K562 (cell line): ENCODE measurements at regions not wholly inside any gene's neighbourhood (a gene's known extent, or its start where the extent isn't known, plus 50 kb on each side); places are given as distances from the start of the nearest gene placed in this dataset.

ENCODE experiments used
- ATAC-seq: fragments of 200-7000 bp; cut with Tn5 transposase; 3 replicates; pipeline ENCODE4 v1.9.1; 2020; ENCODE audit warnings: moderate library complexity
- BruUV-seq: library from RNA; stranded (reverse); fragments of 400-500 nt; replicated peaks from 2 replicates; lab custom pipeline; 2021; lab: Mats Ljungman, UMichigan
- CTCF ChIA-PET: fragments of 300-600 bp; formaldehyde crosslinking; extraction: SDS; loops from one replicate; lab custom pipeline; 2021; ENCODE audit warnings: low intra/inter-chr PET ratio; lab: Yijun Ruan, JAX
- POLR2A ChIA-PET: fragments of 300-600, 350-650 bp; sonication (Branson Sonifier 250); formaldehyde crosslinking; extraction: SDS; loops from one replicate; lab custom pipeline; 2021; ENCODE audit warnings: antibody characterized with exemption, inconsistent platforms; lab: Yijun Ruan, JAX
- DNase-seq, 4 experiments: peaks; one replicate each; pipeline versions ENCODE4 v3.0.0 to v3.0.0-alpha.2; 2011 to 2018; ENCODE audit warnings: low spot score in 3 of 4, mixed read lengths in 3 of 4; ENCODE audit errors: extremely low read depth in 1 of 4
- FAIRE-seq: peaks from 2 replicates; lab custom pipeline; 2011; peaks lifted over from hg19 to GRCh38; lab: Jason Lieb, UNC
- H2AFZ ChIP-seq: 2 replicates; pipeline ENCODE4 v1.6.0; 2011; ENCODE audit warnings: low read depth, low read length, control low read depth, inconsistent platforms
- H3K27ac ChIP-seq: fragments of 200-600 bp; 3 replicates; pipeline ENCODE4 v1.8.0; 2011; ENCODE audit warnings: low read depth, mild to moderate bottlenecking, control low read depth, inconsistent platforms, low read length, moderate library complexity, mixed read lengths; ENCODE audit errors: extremely low read depth
- H3K27me3 ChIP-seq, 2 experiments: fragments of 300-600 bp in 1 of 2; 2 replicates in 1 of 2; 3 replicates in 1 of 2; pipeline versions ENCODE4 v1.6.0 to v1.8.0; 2011; ENCODE audit warnings: inconsistent platforms in 2 of 2, low read length in 2 of 2, mild to moderate bottlenecking in 1 of 2, mixed read lengths in 1 of 2, moderate library complexity in 1 of 2; ENCODE audit not compliant: control insufficient read depth in 2 of 2, insufficient read depth in 2 of 2
- H3K36me3 ChIP-seq: fragments of 300-600 bp; 3 replicates; pipeline ENCODE4 v1.8.0; 2011; ENCODE audit warnings: mild to moderate bottlenecking, low read length, inconsistent platforms; ENCODE audit not compliant: control insufficient read depth, insufficient read depth
- H3K4me1 ChIP-seq, 2 experiments: fragments of 200-600 bp in 1 of 2; replicated peaks in 1 of 2; 2 replicates in 1 of 2; 3 replicates in 1 of 2; pipeline versions ENCODE4 v1.5.1 to v1.8.0; 2011; ENCODE audit warnings: inconsistent platforms in 2 of 2, low read length in 2 of 2, mild to moderate bottlenecking in 1 of 2, mixed read lengths in 1 of 2, moderate library complexity in 1 of 2; ENCODE audit not compliant: control insufficient read depth in 2 of 2, insufficient read depth in 2 of 2
- H3K4me2 ChIP-seq: 2 replicates; pipeline ENCODE4 v1.6.1; 2011; ENCODE audit warnings: low read length, control low read depth, inconsistent platforms, mixed read lengths; ENCODE audit not compliant: insufficient read depth
- H3K4me3 ChIP-seq: fragments of 200-600 bp; sonication (generic), shearing (Covaris generic); 2 replicates; pipeline ENCODE4 v1.5.1; 2016; ENCODE audit warnings: control low read depth, inconsistent platforms
- H3K79me2 ChIP-seq: fragments of 200-600 bp; 3 replicates; pipeline ENCODE4 v1.8.0; 2011; ENCODE audit warnings: low read length, inconsistent platforms; ENCODE audit not compliant: control insufficient read depth, insufficient read depth
- H3K9ac ChIP-seq, 2 experiments: 2 replicates each; pipeline versions ENCODE4 v1.6.0 to v1.6.1; 2011; ENCODE audit warnings: low read depth in 2 of 2, low read length in 2 of 2, control low read depth in 1 of 2, inconsistent platforms in 1 of 2, mild to moderate bottlenecking in 1 of 2, mixed read lengths in 1 of 2; ENCODE audit not compliant: insufficient read depth in 1 of 2
- H3K9me1 ChIP-seq: one replicate; pipeline ENCODE4 v1.6.0; 2011; ENCODE audit warnings: inconsistent platforms, mild to moderate bottlenecking, low read length, moderate library complexity; ENCODE audit not compliant: control insufficient read depth, insufficient read depth
- H3K9me3 ChIP-seq: replicated peaks from 2 replicates; pipeline ENCODE4 v1.5.1; 2011; ENCODE audit warnings: low read depth, low read length, inconsistent platforms; ENCODE audit not compliant: control insufficient read depth, insufficient read depth
- H4K20me1 ChIP-seq: replicated peaks from 2 replicates; pipeline ENCODE4 v1.6.1; 2011; ENCODE audit warnings: low read length, inconsistent platforms, mixed read lengths; ENCODE audit not compliant: control insufficient read depth, insufficient read depth
- ARNT ChIP-seq, 2 experiments: fragments of 450-650 bp; IDR thresholded peaks; 2 replicates each; pipeline ENCODE4 v1.6.1; 2016; ENCODE audit warnings: mild to moderate bottlenecking in 1 of 2
- ATF1 ChIP-seq, 2 experiments: fragments of 450-650 bp in 1 of 2; IDR thresholded peaks; 2 replicates each; pipeline ENCODE4 v1.6.1; 2016; ENCODE audit warnings: missing compliant biosample characterization in 1 of 2, missing genetic modification characterization in 1 of 2
- ATF6 ChIP-seq: sonication (generic); formaldehyde crosslinking; IDR thresholded peaks from 2 replicates; pipeline ENCODE4 v1.4.0; 2020; ENCODE audit warnings: mild to moderate bottlenecking, missing genetic modification reagents
- BRF1 ChIP-seq: IDR thresholded peaks from 3 replicates; pipeline ENCODE4 v1.6.1; 2011; ENCODE audit warnings: borderline replicate concordance, mild to moderate bottlenecking; ENCODE audit not compliant: insufficient read length; ENCODE audit errors: extremely low read depth
- ELK1 ChIP-seq: sonication (generic); formaldehyde crosslinking; IDR thresholded peaks from 2 replicates; pipeline ENCODE4 v1.8.1; 2022; ENCODE audit warnings: missing genetic modification reagents
- SNAPC5 ChIP-seq: fragments of 250-450 bp; sonication (Bioruptor Pico); IDR thresholded peaks from 2 replicates; pipeline ENCODE4 v1.8.0; 2021; ENCODE audit warnings: moderate library complexity, mild to moderate bottlenecking, inconsistent platforms
- SP1 ChIP-seq: sonication (generic); formaldehyde crosslinking; IDR thresholded peaks from 2 replicates; pipeline ENCODE4 v1.8.1; 2022; ENCODE audit warnings: mild to moderate bottlenecking, missing genetic modification reagents
- ZKSCAN8 ChIP-seq: fragments of 200-800 bp; sonication (Bioruptor generic); IDR thresholded peaks from 2 replicates; pipeline ENCODE4 v1.6.1; 2016; ENCODE audit warnings: missing genetic modification characterization, missing compliant biosample characterization
- ZNF212 ChIP-seq: fragments of 450-650 bp; formaldehyde crosslinking; IDR thresholded peaks from 2 replicates; pipeline ENCODE4 v1.4.0; 2020; ENCODE audit warnings: mild to moderate bottlenecking
- ZNF408 ChIP-seq: fragments of 250-450 bp; sonication (Bioruptor Pico); IDR thresholded peaks from 2 replicates; pipeline ENCODE4 v1.4.0; 2020; ENCODE audit warnings: low read depth, mild to moderate bottlenecking, moderate library complexity
- ZNF707 ChIP-seq: fragments of 250-450 bp; sonication (Bioruptor Pico); conservative IDR thresholded peaks from 2 replicates; pipeline ENCODE4 v1.8.0; 2022; ENCODE audit warnings: inconsistent platforms, mild to moderate bottlenecking, moderate library complexity
- ZNF778 ChIP-seq: fragments of 450-650 bp; formaldehyde crosslinking; IDR thresholded peaks from 2 replicates; pipeline ENCODE4 v1.4.0; 2020; ENCODE audit warnings: mild to moderate bottlenecking, moderate library complexity
- ZNF780A ChIP-seq: fragments of 250-450 bp; sonication (Bioruptor Pico); IDR thresholded peaks from 2 replicates; pipeline ENCODE4 v1.5.0; 2021; ENCODE audit warnings: mild to moderate bottlenecking
- WGBS: fragments of 100-300 bp; shearing (Covaris generic); methylation state at CpG from one replicate; pipeline ENCODE4 v1.1.6; 2016; ENCODE audit warnings: low coverage, mixed read lengths; ENCODE audit not compliant: insufficient coverage; ENCODE audit errors: missing lambda C conversion rate; 5-methylcytosine and 5-hydroxymethylcytosine counted together
- in situ Hi-C: fragments of 300-500 bp; cut with MboI; formaldehyde crosslinking; loops from 4 replicates; pipeline ENCODE4 v1.15.0; 2018; ENCODE audit warnings: inconsistent platforms, mixed read lengths
- intact Hi-C: fragments of 100-400 bp; cut with micrococcal nuclease; formaldehyde crosslinking; loops from 2 replicates; pipeline ENCODE4 v1.14.2; 2022

DNA sequence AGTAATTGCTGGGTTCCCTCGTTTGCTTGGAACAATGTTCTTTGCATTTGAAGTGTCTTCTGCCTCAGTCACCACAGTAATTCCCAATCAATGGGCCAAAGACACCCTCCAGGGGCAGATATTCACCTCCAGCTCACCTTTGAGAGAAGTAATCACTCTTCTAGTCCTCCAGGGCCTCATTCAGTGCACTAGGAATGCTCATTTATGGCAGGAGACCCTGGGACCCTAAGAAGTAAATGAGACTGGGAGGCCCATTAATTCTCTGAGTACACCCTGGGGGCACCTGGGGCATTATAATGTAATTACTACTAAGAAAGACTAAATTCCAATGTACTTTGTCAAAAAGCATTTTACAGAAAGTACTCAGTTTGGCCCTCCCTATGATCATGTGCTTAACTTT, 158.2 kb upstream of the XYLT1 start:
- DNase-seq (no peak), FAIRE-seq (no peak), ATAC-seq (no peak)
- ChIA-PET POLR2A (no interaction called here), CTCF (no interaction called here)
- intact Hi-C loops: no loop called here
- H3K4me3 ChIP-seq: no peak overlapping the region
- no peaks in the 10 kb centered on the region for H3K36me3 ChIP-seq
- no peak overlapping the region for H3K27ac ChIP-seq
- TF ChIP-seq ZNF778 (CRISPR knock-in tag): no peak
- TF ChIP-seq ATF6 (CRISPR knock-in tag): no peak
- no peak for TF ChIP-seq ARNT (IDR thresholded peaks at IDR 0.05)
- no peaks in the 10 kb centered on the region for H3K9me1 ChIP-seq
- no peaks in the 10 kb centered on the region for H3K4me1 ChIP-seq
- WGBS: 6% methylated on average over 1 of the region's 1 CpG
- no peak overlapping the region for H2AFZ ChIP-seq
- BruUV-seq: no TSS peak
- H3K9ac ChIP-seq: no peak overlapping the region
- H3K9me3 ChIP-seq: no peaks in the 10 kb centered on the region
- no peaks in the 10 kb centered on the region for H3K79me2 ChIP-seq
- no peaks in the 10 kb centered on the region; a peak in 1 of 5 replicates for H3K27me3 ChIP-seq
- in situ Hi-C loops: no loop called here
- no peaks in the 10 kb centered on the region for H4K20me1 ChIP-seq
- H3K4me2 ChIP-seq: no peak overlapping the region

DNA sequence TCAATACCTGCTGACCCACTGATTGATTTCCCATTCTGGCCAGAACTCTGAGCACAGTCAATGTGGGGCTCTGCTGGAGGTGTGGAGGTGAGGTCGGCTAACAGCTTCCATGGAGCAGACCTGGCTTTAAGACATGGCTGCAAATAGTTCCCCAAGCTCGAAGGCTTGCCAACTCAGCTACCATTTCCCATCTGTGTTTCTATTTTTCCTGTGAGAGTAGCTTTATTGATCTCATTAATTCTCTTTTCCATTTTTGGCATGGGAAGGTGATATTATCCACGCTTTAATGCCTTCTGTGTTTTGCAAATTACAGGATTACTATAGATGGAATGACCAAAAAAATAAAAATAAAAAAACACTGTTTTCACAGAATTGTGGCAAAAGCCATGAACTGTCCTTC, 151.6 kb upstream of the XYLT1 start:
- Histone ChIP-seq H3K9ac (no peak overlapping the region), H3K36me3 (no peaks in the 10 kb centered on the region), H4K20me1 (no peaks in the 10 kb centered on the region), H3K9me3 (no peaks in the 10 kb centered on the region), H3K27me3 (peaks cover 5 to 7% of the 10 kb centered on the region in 2 experiments; a peak in 1 of 5 replicates), H3K9me1 (no peaks in the 10 kb centered on the region), H3K4me2 (no peak overlapping the region), H3K27ac (no peak overlapping the region), H3K4me3 (no peak overlapping the region), H3K79me2 (no peaks in the 10 kb centered on the region), H2AFZ (no peak overlapping the region), H3K4me1 (no peaks in the 10 kb centered on the region)
- ChIA-PET POLR2A (no interaction called here), CTCF (no interaction called here)
- in situ Hi-C loops: no loop called here
- no TSS peak for BruUV-seq
- intact Hi-C loops: no loop called here
- DNase-seq (no peak), ATAC-seq (no peak), FAIRE-seq (no peak)
- 0% methylated on average over 3 of the region's 3 CpGs for WGBS
- TF ChIP-seq ZNF408 (CRISPR knock-in tag) (no peak), BRF1 (no peak), ATF1 (CRISPR knock-in tag; IDR thresholded peaks at IDR 0.05) (no peak), ATF1 (tag; IDR thresholded peaks at IDR 0.05) (no peak), SP1 (no peak), ZNF780A (CRISPR knock-in tag) (no peak), ELK1 (CRISPR knock-in tag) (no peak), ZKSCAN8 (CRISPR knock-in tag) (no peak), SNAPC5 (CRISPR knock-in tag) (no peak), ZNF707 (CRISPR knock-in tag) (no peak), ZNF212 (CRISPR knock-in tag) (no peak)
